H1 (cell line): ENCODE measurements at regions not wholly inside any gene's neighbourhood (a gene's known extent, or its start where the extent isn't known, plus 50 kb on each side); places are given as distances from the start of the nearest gene placed in this dataset.

Source experiments
- CTCF ChIA-PET: fragments of 300-600 bp; sonication (Branson Sonifier 250); formaldehyde crosslinking; loops from one replicate; lab custom pipeline; 2021; ENCODE audit not compliant: partially characterized antibody; lab: Charles Lee
- POLR2A ChIA-PET: fragments of 300-600 bp; sonication (Branson Sonifier 250); formaldehyde crosslinking; loops from one replicate; lab custom pipeline; 2021; ENCODE audit warnings: inconsistent platforms; ENCODE audit not compliant: partially characterized antibody; lab: Charles Lee
- DNase-seq, 2 experiments: peaks; one replicate each; pipeline versions ENCODE4 v3.0.0 to v3.0.0-alpha.2; 2010 to 2022; ENCODE audit warnings: low spot score in 2 of 2, low read depth in 1 of 2, mixed read lengths in 1 of 2
- FAIRE-seq: peaks from 2 replicates; lab custom pipeline; 2011; peaks lifted over from hg19 to GRCh38; lab: Jason Lieb, UNC
- H2AFZ ChIP-seq: 2 replicates; pipeline ENCODE4 v1.8.1; 2012; ENCODE audit warnings: low read length, inconsistent platforms
- H2AK5ac ChIP-seq: 2 replicates; pipeline ENCODE4 v1.6.1; 2013; ENCODE audit warnings: low read depth, low read length
- H2BK120ac ChIP-seq: replicated peaks from 2 replicates; pipeline ENCODE3; 2013; ENCODE audit warnings: low read depth, low read length, inconsistent platforms
- H2BK12ac ChIP-seq: 2 replicates; pipeline ENCODE4 v1.6.1; 2013; ENCODE audit warnings: low read depth, low read length
- H2BK15ac ChIP-seq: 2 replicates; pipeline ENCODE4 v1.6.1; 2013; ENCODE audit warnings: low read length
- H2BK20ac ChIP-seq: 2 replicates; pipeline ENCODE4 v1.6.1; 2013; ENCODE audit warnings: low read length
- H2BK5ac ChIP-seq: 2 replicates; pipeline ENCODE4 v1.6.1; 2013; ENCODE audit warnings: low read depth, low read length
- H3K14ac ChIP-seq: 2 replicates; pipeline ENCODE4 v1.6.1; 2013; ENCODE audit warnings: inconsistent platforms; ENCODE audit not compliant: insufficient read length
- H3K18ac ChIP-seq: 2 replicates; pipeline ENCODE4 v1.6.1; 2013; ENCODE audit warnings: low read length; ENCODE audit errors: extremely low read depth
- H3K23ac ChIP-seq: 2 replicates; pipeline ENCODE4 v1.6.1; 2013; ENCODE audit warnings: inconsistent platforms; ENCODE audit not compliant: insufficient read length
- H3K23me2 ChIP-seq: 2 replicates; pipeline ENCODE4 v1.6.1; 2013; ENCODE audit warnings: low read depth, low read length
- H3K27ac ChIP-seq: 2 replicates; pipeline ENCODE4 v1.6.1; 2011; ENCODE audit warnings: low read depth, low read length, inconsistent platforms
- H3K27me3 ChIP-seq, 4 experiments: replicated peaks in 1 of 4; 1 replicate in 1 of 4; 2 replicates in 3 of 4; pipeline versions ENCODE4 v1.6.1 to v1.8.1; 2011 to 2013; ENCODE audit warnings: low read length in 3 of 4, mild to moderate bottlenecking in 3 of 4, inconsistent platforms in 2 of 4, mixed read lengths in 2 of 4, moderate library complexity in 1 of 4; ENCODE audit not compliant: control insufficient read depth in 3 of 4, insufficient read depth in 3 of 4; ENCODE audit errors: extremely low read depth in 1 of 4
- H3K36me3 ChIP-seq, 4 experiments: 2 replicates each; pipeline versions ENCODE4 v1.6.1 to v1.8.1; 2011 to 2013; ENCODE audit warnings: mild to moderate bottlenecking in 4 of 4, low read length in 3 of 4, moderate library complexity in 2 of 4, control low read depth in 1 of 4, inconsistent platforms in 1 of 4; ENCODE audit not compliant: insufficient read depth in 4 of 4, control insufficient read depth in 2 of 4
- H3K4ac ChIP-seq: replicated peaks from 2 replicates; pipeline ENCODE3; 2013; ENCODE audit warnings: low read length, low read depth, mixed read lengths, inconsistent platforms; ENCODE audit not compliant: insufficient read length
- H3K4me1 ChIP-seq, 4 experiments: replicated peaks in 1 of 4; 1 replicate in 1 of 4; 2 replicates in 3 of 4; pipeline versions ENCODE4 v1.6.1 to v1.8.1; 2011 to 2013; ENCODE audit warnings: low read length in 3 of 4, inconsistent platforms in 2 of 4, mixed read lengths in 1 of 4; ENCODE audit not compliant: insufficient read depth in 4 of 4, control insufficient read depth in 3 of 4
- H3K4me2 ChIP-seq, 2 experiments: 2 replicates each; pipeline versions ENCODE4 v1.6.1 to v1.8.1; 2011 to 2013; ENCODE audit warnings: low read depth in 2 of 2, low read length in 2 of 2, control low read depth in 1 of 2, inconsistent platforms in 1 of 2, mild to moderate bottlenecking in 1 of 2; ENCODE audit not compliant: insufficient read depth in 1 of 2
- H3K4me3 ChIP-seq, 4 experiments: fragments of 200-600, 300-600 bp in 1 of 4; sonication (generic), shearing (Covaris generic), sonication (Bioruptor Twin) in 1 of 4; 2 replicates each; pipeline versions ENCODE4 v1.5.1 to v1.8.1; 2011 to 2016; ENCODE audit warnings: low read length in 4 of 4, low read depth in 3 of 4, control low read depth in 2 of 4, inconsistent platforms in 2 of 4, mild to moderate bottlenecking in 2 of 4, mixed read lengths in 1 of 4, moderate library complexity in 1 of 4; ENCODE audit not compliant: insufficient read depth in 2 of 4; ENCODE audit errors: extremely low read depth in 1 of 4
- H3K56ac ChIP-seq: replicated peaks from 2 replicates; pipeline ENCODE3; 2013; ENCODE audit warnings: low read depth, mild to moderate bottlenecking, mixed read lengths, low read length, inconsistent platforms; ENCODE audit not compliant: insufficient read length
- H3K79me1 ChIP-seq: 2 replicates; pipeline ENCODE4 v1.6.1; 2013; ENCODE audit warnings: low read depth, low read length, control low read depth
- H3K79me2 ChIP-seq, 2 experiments: 2 replicates each; pipeline versions ENCODE4 v1.6.1 to v1.8.1; 2012 to 2013; ENCODE audit warnings: low read length in 2 of 2, mild to moderate bottlenecking in 2 of 2, inconsistent platforms in 1 of 2; ENCODE audit not compliant: insufficient read depth in 2 of 2, control insufficient read depth in 1 of 2
- H3K9ac ChIP-seq, 4 experiments: replicated peaks in 1 of 4; 1 replicate in 1 of 4; 2 replicates in 3 of 4; pipeline versions ENCODE4 v1.6.1 to v1.8.1; 2011 to 2013; ENCODE audit warnings: low read depth in 3 of 4, low read length in 3 of 4, control low read depth in 2 of 4, mild to moderate bottlenecking in 2 of 4, moderate library complexity in 2 of 4, inconsistent platforms in 1 of 4; ENCODE audit errors: extremely low read depth in 1 of 4
- H3K9me3 ChIP-seq, 2 experiments: 2 replicates each; pipeline versions ENCODE4 v1.6.1 to v1.8.1; 2012 to 2013; ENCODE audit warnings: mild to moderate bottlenecking in 2 of 2, moderate library complexity in 2 of 2, control low read depth in 1 of 2, inconsistent platforms in 1 of 2, low read depth in 1 of 2, low read length in 1 of 2, mixed read lengths in 1 of 2; ENCODE audit not compliant: insufficient read depth in 2 of 2
- H4K20me1 ChIP-seq, 2 experiments: replicated peaks in 1 of 2; 2 replicates each; pipeline versions ENCODE3 to v1.8.1; 2011 to 2013; ENCODE audit warnings: inconsistent platforms in 2 of 2, low read length in 2 of 2, mild to moderate bottlenecking in 1 of 2; ENCODE audit not compliant: insufficient read depth in 2 of 2, control insufficient read depth in 1 of 2
- H4K5ac ChIP-seq: 2 replicates; pipeline ENCODE4 v1.6.1; 2013; ENCODE audit warnings: low read length, low read depth, mixed read lengths, inconsistent platforms; ENCODE audit not compliant: insufficient read length
- H4K8ac ChIP-seq: 2 replicates; pipeline ENCODE4 v1.8.0; 2013; ENCODE audit warnings: mild to moderate bottlenecking, moderate library complexity, low read length, inconsistent platforms; ENCODE audit not compliant: insufficient read depth; ENCODE audit errors: extremely low read depth
- H4K91ac ChIP-seq: replicated peaks from 2 replicates; pipeline ENCODE3; 2013; ENCODE audit warnings: low read length, mixed read lengths, inconsistent platforms; ENCODE audit not compliant: insufficient read length
- BACH1 ChIP-seq: IDR thresholded peaks from 2 replicates; pipeline ENCODE4 v1.6.1; 2012; ENCODE audit warnings: low read length, improper control_type of control experiment
- CBX8 ChIP-seq: fragments of 300-800, 300-1000 bp; sonication (generic); IDR thresholded peaks from 2 replicates; pipeline ENCODE4 v1.7.1; 2016; ENCODE audit warnings: low read depth, low read length, borderline replicate concordance
- CHD1 ChIP-seq: IDR thresholded peaks from 2 replicates; pipeline ENCODE4 v1.6.1; 2012; ENCODE audit warnings: low read depth, low read length, improper control_type of control experiment
- CHD2 ChIP-seq: IDR thresholded peaks from 2 replicates; pipeline ENCODE4 v1.6.1; 2012; ENCODE audit warnings: low read length, improper control_type of control experiment
- CTCF ChIP-seq, 3 experiments: IDR thresholded peaks; 1 replicate in 2 of 3; 2 replicates in 1 of 3; pipeline versions ENCODE4 v1.5.1 to v1.6.1; 2011; ENCODE audit warnings: low read length in 3 of 3, mild to moderate bottlenecking in 3 of 3, inconsistent platforms in 2 of 3, low read depth in 1 of 3, moderate library complexity in 1 of 3; ENCODE audit not compliant: insufficient read depth in 1 of 3; ENCODE audit errors: control extremely low read depth in 1 of 3
- HDAC6 ChIP-seq: IDR thresholded peaks from one replicate; pipeline ENCODE4 v1.7.1; 2012; ENCODE audit warnings: low read depth, mild to moderate bottlenecking, inconsistent platforms, low read length, moderate library complexity
- KDM5A ChIP-seq: fragments of 200-600 bp; IDR thresholded peaks from 2 replicates; pipeline ENCODE4 v1.7.1; 2012; ENCODE audit warnings: mild to moderate bottlenecking, low read length, inconsistent platforms, mixed read lengths
- NRF1 ChIP-seq: IDR thresholded peaks from 2 replicates; pipeline ENCODE4 v1.6.1; 2011; ENCODE audit warnings: mild to moderate bottlenecking, low read depth, low read length, improper control_type of control experiment
- POU5F1 ChIP-seq: IDR thresholded peaks from 2 replicates; pipeline ENCODE4 v1.6.1; 2011; ENCODE audit warnings: low read depth, mild to moderate bottlenecking, low read length, moderate library complexity
- WGBS, 2 experiments: shearing (Covaris generic) in 1 of 2; methylation state at CpG; one replicate each; pipeline versions ENCODE4 v1.1.6 to v1.1.7; 2013 to 2015; ENCODE audit warnings: low lambda C conversion rate in 2 of 2, mixed read lengths in 2 of 2, inconsistent platforms in 1 of 2, low coverage in 1 of 2, missing lambda C conversion rate in 1 of 2; ENCODE audit not compliant: insufficient replicate concordance in 2 of 2, insufficient coverage in 1 of 2, insufficient read length in 1 of 2; ENCODE audit errors: extremely low coverage in 1 of 2, missing lambda C conversion rate in 1 of 2; 5-methylcytosine and 5-hydroxymethylcytosine counted together

GRCh38 chr10:31120392-31120791 is 88.7 kb upstream of the ZNF438 start:
- ChIA-PET CTCF (no interaction called here), POLR2A (interaction anchor here (0.6 to 0.8 kb wide), 2 partner anchors 23 to 404 kb away, joined by 3 read pairs; no protein-coding TSS in a partner anchor)
- H2BK5ac ChIP-seq: no peak overlapping the region
- TF ChIP-seq CTCF (IDR thresholded peaks at IDR 0.05; ENCODE audit: control extremely low read depth in 1 of 3, insufficient read depth in 1 of 3, low read depth in 1 of 3, low read length in 3 of 3) (no peak), CBX8 (no peak), KDM5A (no peak), BACH1 (no peak), POU5F1 (no peak), HDAC6 (no peak), NRF1 (no peak), CHD2 (no peak), CHD1 (no peak)
- no peaks in the 10 kb centered on the region for H3K36me3 ChIP-seq
- no peak for DNase-seq
- no peaks in the 10 kb centered on the region for H4K20me1 ChIP-seq
- no peak overlapping the region for H2BK12ac ChIP-seq
- no peak overlapping the region for H3K27ac ChIP-seq
- H3K4me2 ChIP-seq: no peak overlapping the region
- WGBS, 2 experiments: 91% methylated on average over 1 of the region's 1 CpG; no CpG with 5 or more reads in 1 of the 2 experiments
- H3K9ac ChIP-seq: no peak overlapping the region
- no peak overlapping the region for H3K18ac ChIP-seq
- no peaks in the 10 kb centered on the region for H3K4me1 ChIP-seq
- no peak overlapping the region for H4K91ac ChIP-seq
- H2AFZ ChIP-seq: no peak overlapping the region
- H4K5ac ChIP-seq: no peak overlapping the region
- no peak overlapping the region for H2BK20ac ChIP-seq
- H2BK120ac ChIP-seq: no peak overlapping the region
- H3K4ac ChIP-seq: no peak overlapping the region
- H2BK15ac ChIP-seq: no peak overlapping the region
- H4K8ac ChIP-seq: no peak overlapping the region
- no peaks in the 10 kb centered on the region for H3K79me2 ChIP-seq
- H3K4me3 ChIP-seq: no peak overlapping the region
- H3K9me3 ChIP-seq: no peaks in the 10 kb centered on the region
- no peak overlapping the region for H2AK5ac ChIP-seq
- no peaks in the 10 kb centered on the region for H3K23me2 ChIP-seq
- no peak overlapping the region for H3K56ac ChIP-seq
- no peaks in the 10 kb centered on the region for H3K79me1 ChIP-seq
- H3K23ac ChIP-seq: no peak overlapping the region
- peaks cover 0 to 2% (median 0%) of the 10 kb centered on the region in 4 experiments; a peak in 1 of 7 replicates for H3K27me3 ChIP-seq
- no peak for FAIRE-seq
- no peak overlapping the region for H3K14ac ChIP-seq
